Ascending aorta (tissue), 2 donors: ENCODE measurements at regions not wholly inside any gene's neighbourhood (a gene's known extent, or its start where the extent isn't known, plus 50 kb on each side); places are given as distances from the start of the nearest gene placed in this dataset.

Experiments
- DNase-seq, 2 donors: peaks; one replicate each; pipeline ENCODE4 v3.0.0-alpha.2; 2019; ENCODE audit warnings: low spot score in 2 of 2
- H3K27ac ChIP-seq, 2 donors: fragments of 200-600 bp; sonication (generic); one replicate each; pipeline ENCODE4 v1.5.1; 2016 to 2017; ENCODE audit warnings: mild to moderate bottlenecking in 1 of 2
- H3K27me3 ChIP-seq: fragments of 200-600 bp; sonication (generic); one replicate; pipeline ENCODE4 v1.5.1; 2017
- H3K36me3 ChIP-seq, 2 donors: fragments of 200-600 bp; sonication (generic); one replicate each; pipeline ENCODE4 v1.5.1; 2016
- H3K4me1 ChIP-seq, 2 donors: fragments of 200-600 bp; sonication (generic); one replicate each; pipeline ENCODE4 v1.5.1; 2016 to 2017; ENCODE audit warnings: mild to moderate bottlenecking in 1 of 2
- H3K4me3 ChIP-seq, 2 donors: fragments of 200-600 bp; sonication (generic); one replicate each; pipeline ENCODE4 v1.5.1; 2016 to 2017; ENCODE audit warnings: mild to moderate bottlenecking in 1 of 2
- H3K9me3 ChIP-seq, 2 donors: fragments of 200-600 bp; sonication (generic); one replicate each; pipeline ENCODE4 v1.5.1; 2016
- CTCF ChIP-seq, 3 experiments: fragments of 200-600 bp in 2 of 3; fragments of 450-650 bp in 1 of 3; sonication (generic) in 2 of 3; IDR thresholded peaks; one replicate each; pipeline ENCODE4 v1.5.1; 2016 to 2019; ENCODE audit warnings: antibody characterized with exemption in 3 of 3, mild to moderate bottlenecking in 1 of 3, moderate library complexity in 1 of 3
- intact Hi-C: fragments of 100-400 bp; cut with DNase I; formaldehyde crosslinking; loops from one replicate; pipeline ENCODE4 v1.15.1; 2023

- peak in 1 of 2 donors; percentile 59 for DNase-seq
- no peaks in the 10 kb centered on the region for H3K4me1 ChIP-seq
- no peak for TF ChIP-seq CTCF (IDR thresholded peaks at IDR 0.05)
- H3K27ac ChIP-seq, result no peak overlapping the region
- no peaks in the 10 kb centered on the region for H3K27me3 ChIP-seq
- H3K4me3 ChIP-seq, result no peak overlapping the region
- intact Hi-C loops, result no loop called here
- H3K9me3 ChIP-seq, result no peaks in the 10 kb centered on the region
- no peaks in the 10 kb centered on the region for H3K36me3 ChIP-seq
These were observed 74.7 kb upstream of the SNTG2 start for GRCh38 chr2:875687-876615.

- intact Hi-C loops, result no loop called here
- no peak for TF ChIP-seq CTCF (IDR thresholded peaks at IDR 0.05)
- Histone ChIP-seq H3K36me3 (no peaks in the 10 kb centered on the region), H3K27me3 (no peaks in the 10 kb centered on the region), H3K4me1 (no peaks in the 10 kb centered on the region), H3K27ac (no peak overlapping the region), H3K9me3 (no peaks in the 10 kb centered on the region), H3K4me3 (no peak overlapping the region)
- peak in 1 of 2 donors; percentile 56 for DNase-seq
These were observed 76.7 kb upstream of the SNTG2 start for GRCh38 chr2:873651-874580.

GRCh38 chr2:873027-873426, 77.6 kb upstream of the SNTG2 start:
- no peak overlapping the region for H3K27ac ChIP-seq
- no peak for TF ChIP-seq CTCF (IDR thresholded peaks at IDR 0.05)
- no peaks in the 10 kb centered on the region for H3K9me3 ChIP-seq
- H3K4me3 ChIP-seq, result no peak overlapping the region
- intact Hi-C loops, result no loop called here
- no peaks in the 10 kb centered on the region for H3K4me1 ChIP-seq
- peak in 1 of 2 donors; percentile 12 for DNase-seq
- no peaks in the 10 kb centered on the region for H3K36me3 ChIP-seq
- no peaks in the 10 kb centered on the region for H3K27me3 ChIP-seq

GRCh38 chr2:871926-872680, 78.5 kb upstream of the SNTG2 start:
- intact Hi-C loops, result no loop called here
- peak in 1 of 2 donors; percentile 56 for DNase-seq
- Histone ChIP-seq H3K4me1 (no peaks in the 10 kb centered on the region), H3K4me3 (no peak overlapping the region), H3K9me3 (no peaks in the 10 kb centered on the region), H3K36me3 (no peaks in the 10 kb centered on the region), H3K27me3 (no peaks in the 10 kb centered on the region), H3K27ac (no peak overlapping the region)
- no peak for TF ChIP-seq CTCF (IDR thresholded peaks at IDR 0.05)

- Histone ChIP-seq H3K36me3 (no peaks in the 10 kb centered on the region), H3K4me3 (no peak overlapping the region), H3K27ac (no peak overlapping the region), H3K4me1 (no peaks in the 10 kb centered on the region), H3K9me3 (no peaks in the 10 kb centered on the region), H3K27me3 (no peaks in the 10 kb centered on the region)
- intact Hi-C loops, result no loop called here
- DNase-seq, result peak in 1 of 2 donors; percentile 27
- no peak for TF ChIP-seq CTCF (IDR thresholded peaks at IDR 0.05)
These were observed 79.4 kb upstream of the SNTG2 start for GRCh38 chr2:871175-871727.
